ENCODE measurements at regions not wholly inside any gene's neighbourhood (a gene's known extent, or its start where the extent isn't known, plus 50 kb on each side); places are given as distances from the start of the nearest gene placed in this dataset.

DNA sequence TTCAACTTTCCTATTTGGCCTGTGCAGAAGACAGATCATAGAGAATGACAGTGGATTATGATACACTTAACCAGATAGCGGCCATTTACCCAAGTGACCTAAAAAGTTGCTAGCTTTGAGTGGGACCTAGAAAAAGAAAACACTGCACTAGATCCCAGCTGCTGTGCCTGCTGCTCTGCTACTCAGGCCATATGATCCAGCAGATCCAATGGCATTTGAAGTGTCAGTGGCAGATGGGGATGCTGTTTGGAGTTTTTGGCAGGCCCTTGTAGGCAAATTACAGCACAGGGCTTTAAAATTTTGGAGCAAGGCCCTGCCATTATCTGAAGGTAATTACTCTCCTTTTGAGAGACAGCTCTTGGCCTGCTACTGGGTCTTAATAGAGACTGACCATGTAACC, 74.0 kb upstream of the KCNE2 start:
- no peaks in the 10 kb centered on the region for H3K36me3 ChIP-seq (replicated peaks; ENCODE audit: insufficient read depth, low read length)
- H4K20me1 ChIP-seq (ENCODE audit: insufficient read depth, low read length), result no peaks in the 10 kb centered on the region
- no peak overlapping the region for H3K27ac ChIP-seq (ENCODE audit: low read length)
- H2AFZ ChIP-seq (ENCODE audit: low read length), result no peak overlapping the region
- H3K4me3 ChIP-seq (ENCODE audit: low read length), result no peak overlapping the region
- no peaks in the 10 kb centered on the region for H3K9me3 ChIP-seq (replicated peaks; ENCODE audit: insufficient read depth, low read length)
- H3K27me3 ChIP-seq (replicated peaks; ENCODE audit: insufficient read depth, low read length), result no peaks in the 10 kb centered on the region
- H3F3A ChIP-seq (ENCODE audit: insufficient read depth, low read length), result no peaks in the 10 kb centered on the region
- H3K79me2 ChIP-seq (ENCODE audit: low read length), result no peaks in the 10 kb centered on the region
- TF ChIP-seq EZH2phosphoT487 (IDR thresholded peaks at IDR 0.05; ENCODE audit: low read length) (no peak), CTCF (IDR thresholded peaks at IDR 0.05; ENCODE audit: low read length) (no peak), EZH2 (optimal IDR thresholded peaks at IDR 0.05; ENCODE audit: low read depth, low read length) (no peak)
- H3K9me2 ChIP-seq (replicated peaks; ENCODE audit: insufficient read depth, low read length), result no peaks in the 10 kb centered on the region
- no peaks in the 10 kb centered on the region for H3K4me1 ChIP-seq (ENCODE audit: low read length)
- H3K4me2 ChIP-seq (ENCODE audit: low read depth, low read length), result no peak overlapping the region
- no peak for DNase-seq
- H3K9ac ChIP-seq (ENCODE audit: low read length), result no peak overlapping the region

DNA sequence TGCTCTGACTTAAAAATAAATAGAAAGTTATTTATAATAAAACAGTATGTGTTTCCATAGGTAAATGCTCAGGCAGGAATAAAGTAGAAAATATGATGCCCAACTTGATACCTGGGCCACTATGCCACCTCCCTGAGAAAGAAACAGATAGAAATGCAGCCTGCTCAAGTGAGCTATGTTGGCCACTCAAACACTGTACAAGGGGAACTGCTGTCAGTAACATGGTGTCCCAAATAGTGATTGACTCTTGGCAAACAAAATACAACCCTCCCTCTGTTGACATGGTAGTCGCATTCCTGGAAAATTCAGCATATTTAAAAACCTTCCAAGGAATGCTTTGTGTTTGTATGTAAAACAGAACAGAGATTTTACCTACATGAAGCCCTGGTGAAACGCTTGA, 66.9 kb upstream of the KCNE2 start:
- no peak overlapping the region for H2AFZ ChIP-seq (ENCODE audit: low read length)
- no peak for DNase-seq
- H3K4me3 ChIP-seq (ENCODE audit: low read length), result no peak overlapping the region
- no peaks in the 10 kb centered on the region for H3K9me2 ChIP-seq (replicated peaks; ENCODE audit: insufficient read depth, low read length)
- no peaks in the 10 kb centered on the region for H3K79me2 ChIP-seq (ENCODE audit: low read length)
- H3K27ac ChIP-seq (ENCODE audit: low read length), result no peak overlapping the region
- no peak overlapping the region for H3K9ac ChIP-seq (ENCODE audit: low read length)
- no peak overlapping the region for H3K4me2 ChIP-seq (ENCODE audit: low read depth, low read length)
- no peaks in the 10 kb centered on the region for H3F3A ChIP-seq (ENCODE audit: insufficient read depth, low read length)
- TF ChIP-seq EZH2phosphoT487 (IDR thresholded peaks at IDR 0.05; ENCODE audit: low read length) (no peak), CTCF (IDR thresholded peaks at IDR 0.05; ENCODE audit: low read length) (no peak), EZH2 (optimal IDR thresholded peaks at IDR 0.05; ENCODE audit: low read depth, low read length) (no peak)
- H3K27me3 ChIP-seq (replicated peaks; ENCODE audit: insufficient read depth, low read length), result no peaks in the 10 kb centered on the region
- H3K9me3 ChIP-seq (replicated peaks; ENCODE audit: insufficient read depth, low read length), result no peaks in the 10 kb centered on the region
- no peaks in the 10 kb centered on the region for H3K4me1 ChIP-seq (ENCODE audit: low read length)
- no peaks in the 10 kb centered on the region for H4K20me1 ChIP-seq (ENCODE audit: insufficient read depth, low read length)
- H3K36me3 ChIP-seq (replicated peaks; ENCODE audit: insufficient read depth, low read length), result no peaks in the 10 kb centered on the region

DNA sequence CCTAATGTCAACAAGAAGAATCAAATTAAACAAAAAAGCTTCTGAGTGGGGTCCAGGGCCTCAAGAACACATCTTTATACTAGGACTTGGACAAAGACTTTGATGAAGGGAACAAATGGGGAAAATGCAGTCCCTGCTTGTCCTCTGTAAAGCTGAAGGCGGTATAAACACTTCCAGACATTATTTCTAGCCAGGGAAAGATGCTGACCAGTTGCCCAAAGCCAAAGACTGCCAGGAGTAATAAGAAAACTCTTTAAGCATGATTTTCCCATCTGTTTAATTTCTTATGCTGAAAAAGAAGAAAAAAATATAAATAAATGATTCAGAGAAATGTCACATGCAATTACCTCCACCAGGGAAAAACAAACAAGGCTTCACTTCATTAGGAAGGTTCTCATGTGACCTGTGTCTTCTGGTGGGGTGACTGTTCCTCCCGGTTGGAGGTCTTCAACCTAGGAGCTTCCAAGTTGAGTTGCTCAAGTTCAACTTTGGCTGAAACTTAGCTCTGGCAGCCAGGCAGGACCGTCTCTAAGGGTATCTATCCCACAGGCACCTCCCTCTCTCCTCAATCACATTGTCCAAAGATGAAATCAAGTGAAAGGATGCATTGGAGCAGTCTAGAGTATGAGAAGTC, 65.2 kb upstream of the KCNE2 start:
- H3F3A ChIP-seq (ENCODE audit: insufficient read depth, low read length), result no peaks in the 10 kb centered on the region
- no peak for DNase-seq
- H2AFZ ChIP-seq (ENCODE audit: low read length), result no peak overlapping the region
- TF ChIP-seq EZH2phosphoT487 (IDR thresholded peaks at IDR 0.05; ENCODE audit: low read length), result no peak
- TF ChIP-seq CTCF (IDR thresholded peaks at IDR 0.05; ENCODE audit: low read length), result no peak
- TF ChIP-seq EZH2 (optimal IDR thresholded peaks at IDR 0.05; ENCODE audit: low read depth, low read length), result no peak
- H3K27me3 ChIP-seq (replicated peaks; ENCODE audit: insufficient read depth, low read length), result no peaks in the 10 kb centered on the region
- no peaks in the 10 kb centered on the region for H3K4me1 ChIP-seq (ENCODE audit: low read length)
- H3K9me2 ChIP-seq (replicated peaks; ENCODE audit: insufficient read depth, low read length), result no peaks in the 10 kb centered on the region
- H3K4me3 ChIP-seq (ENCODE audit: low read length), result no peak overlapping the region
- no peaks in the 10 kb centered on the region for H3K79me2 ChIP-seq (ENCODE audit: low read length)
- H3K27ac ChIP-seq (ENCODE audit: low read length), result no peak overlapping the region
- H4K20me1 ChIP-seq (ENCODE audit: insufficient read depth, low read length), result no peaks in the 10 kb centered on the region
- no peak overlapping the region for H3K9ac ChIP-seq (ENCODE audit: low read length)
- H3K4me2 ChIP-seq (ENCODE audit: low read depth, low read length), result no peak overlapping the region
- H3K9me3 ChIP-seq (replicated peaks; ENCODE audit: insufficient read depth, low read length), result no peaks in the 10 kb centered on the region
- no peaks in the 10 kb centered on the region for H3K36me3 ChIP-seq (replicated peaks; ENCODE audit: insufficient read depth, low read length)
